Neural cell (in vitro differentiated cells): ENCODE measurements at regions not wholly inside any gene's neighbourhood (a gene's known extent, or its start where the extent isn't known, plus 50 kb on each side); places are given as distances from the start of the nearest gene placed in this dataset.

Experiments used
- H2AFZ ChIP-seq: fragments of 200-600, 300-800 bp; sonication (generic), shearing (Covaris generic); 2 replicates; pipeline ENCODE4 v1.6.0; 2014; ENCODE audit warnings: low read depth, mild to moderate bottlenecking, antibody characterized with exemption, low read length, moderate library complexity
- H3F3A ChIP-seq: fragments of 200-600 bp; shearing (Covaris generic); 2 replicates; pipeline ENCODE4 v1.6.1; 2016; ENCODE audit warnings: mild to moderate bottlenecking, moderate library complexity, mixed read lengths, antibody characterized with exemption, low read length; ENCODE audit not compliant: insufficient read depth, poor library complexity, severe bottlenecking
- H3K27ac ChIP-seq: fragments of 200-600, 300-800 bp; sonication (generic), shearing (Covaris generic); 2 replicates; pipeline ENCODE4 v1.5.1; 2014; ENCODE audit warnings: mild to moderate bottlenecking, low read length, moderate library complexity
- H3K27me3 ChIP-seq: fragments of 300-800, 200-600 bp; sonication (generic), shearing (Covaris generic); 2 replicates; pipeline ENCODE4 v1.6.0; 2014; ENCODE audit warnings: mild to moderate bottlenecking, low read depth, low read length, moderate library complexity; ENCODE audit not compliant: insufficient read depth
- H3K36me3 ChIP-seq: fragments of 300-800, 200-600 bp; sonication (generic), shearing (Covaris generic); 2 replicates; pipeline ENCODE4 v1.5.1; 2014; ENCODE audit warnings: mild to moderate bottlenecking, antibody characterized with exemption, low read length, moderate library complexity; ENCODE audit not compliant: insufficient read depth
- H3K4me2 ChIP-seq: fragments of 300-800, 200-600 bp; sonication (generic), shearing (Covaris generic); 2 replicates; pipeline ENCODE4 v1.6.0; 2014; ENCODE audit warnings: mild to moderate bottlenecking, low read length
- H3K4me3 ChIP-seq: fragments of 300-800, 200-600 bp; sonication (generic), shearing (Covaris generic); 2 replicates; pipeline ENCODE4 v1.5.1; 2014; ENCODE audit warnings: mild to moderate bottlenecking, low read length, moderate library complexity
- H3K79me2 ChIP-seq: fragments of 200-600 bp; shearing (Covaris generic); replicated peaks from 2 replicates; pipeline ENCODE4 v1.6.0; 2014; ENCODE audit warnings: mild to moderate bottlenecking, low read length, moderate library complexity; ENCODE audit not compliant: insufficient read depth
- H3K9ac ChIP-seq: fragments of 300-800, 200-600 bp; sonication (generic), shearing (Covaris generic); 2 replicates; pipeline ENCODE4 v1.6.1; 2016; ENCODE audit warnings: mild to moderate bottlenecking, low read length, mixed read lengths
- H3K9me2 ChIP-seq: fragments of 200-600 bp; shearing (Covaris generic); 2 replicates; pipeline ENCODE4 v1.6.1; 2016; ENCODE audit warnings: mild to moderate bottlenecking, low read length, mixed read lengths; ENCODE audit not compliant: insufficient read depth
- H3K9me3 ChIP-seq: fragments of 200-600, 300-800 bp; sonication (generic), shearing (Covaris generic); 2 replicates; pipeline ENCODE4 v1.6.1; 2016; ENCODE audit warnings: mild to moderate bottlenecking, mixed run types, low read length, moderate library complexity, mixed read lengths
- H4K20me1 ChIP-seq: fragments of 200-600 bp; shearing (Covaris generic); 2 replicates; pipeline ENCODE4 v1.6.1; 2016; ENCODE audit warnings: mild to moderate bottlenecking, mixed run types; ENCODE audit not compliant: insufficient read depth
- EP300 ChIP-seq: fragments of 450-650 bp; conservative IDR thresholded peaks from 2 replicates; pipeline ENCODE4 v1.6.1; 2014; ENCODE audit warnings: antibody characterized with exemption, mild to moderate bottlenecking, moderate library complexity; ENCODE audit not compliant: poor library complexity, severe bottlenecking
- EZH2 ChIP-seq: fragments of 200-600, 300-800 bp; shearing (Covaris generic), sonication (generic); IDR thresholded peaks from 2 replicates; pipeline ENCODE4 v1.6.1; 2014; ENCODE audit warnings: antibody characterized with exemption, low read length, borderline replicate concordance, mild to moderate bottlenecking; ENCODE audit not compliant: insufficient read depth, poor library complexity, severe bottlenecking
- MXI1 ChIP-seq: fragments of 450-650 bp; conservative IDR thresholded peaks from 2 replicates; pipeline ENCODE4 v1.6.1; 2014; ENCODE audit warnings: antibody characterized with exemption, mild to moderate bottlenecking; ENCODE audit not compliant: poor library complexity, severe bottlenecking
- POLR2AphosphoS5 ChIP-seq: IDR thresholded peaks from 2 replicates; pipeline ENCODE4 v1.6.1; 2012
- RAD21 ChIP-seq: fragments of 450-650 bp; conservative IDR thresholded peaks from 2 replicates; pipeline ENCODE4 v1.6.1; 2014; ENCODE audit warnings: antibody characterized with exemption, mild to moderate bottlenecking, moderate library complexity
- SMC3 ChIP-seq: fragments of 450-650 bp; conservative IDR thresholded peaks from 2 replicates; pipeline ENCODE4 v1.6.1; 2014; ENCODE audit warnings: antibody characterized with exemption, mild to moderate bottlenecking, moderate library complexity; ENCODE audit not compliant: poor library complexity
- TAF1 ChIP-seq: IDR thresholded peaks from 2 replicates; pipeline ENCODE4 v1.6.1; 2012; ENCODE audit warnings: low read depth
- TF ChIP-seq, protein P1 (sequence below): fragments of 450-650 bp; IDR thresholded peaks from 2 replicates; pipeline ENCODE4 v1.5.1; 2014; ENCODE audit warnings: antibody characterized with exemption, mild to moderate bottlenecking, moderate library complexity; ENCODE audit not compliant: poor library complexity, severe bottlenecking
- TF ChIP-seq, protein P2 (sequence below): IDR thresholded peaks from 2 replicates; pipeline ENCODE4 v1.6.1; 2012; ENCODE audit warnings: borderline replicate concordance

DNA sequence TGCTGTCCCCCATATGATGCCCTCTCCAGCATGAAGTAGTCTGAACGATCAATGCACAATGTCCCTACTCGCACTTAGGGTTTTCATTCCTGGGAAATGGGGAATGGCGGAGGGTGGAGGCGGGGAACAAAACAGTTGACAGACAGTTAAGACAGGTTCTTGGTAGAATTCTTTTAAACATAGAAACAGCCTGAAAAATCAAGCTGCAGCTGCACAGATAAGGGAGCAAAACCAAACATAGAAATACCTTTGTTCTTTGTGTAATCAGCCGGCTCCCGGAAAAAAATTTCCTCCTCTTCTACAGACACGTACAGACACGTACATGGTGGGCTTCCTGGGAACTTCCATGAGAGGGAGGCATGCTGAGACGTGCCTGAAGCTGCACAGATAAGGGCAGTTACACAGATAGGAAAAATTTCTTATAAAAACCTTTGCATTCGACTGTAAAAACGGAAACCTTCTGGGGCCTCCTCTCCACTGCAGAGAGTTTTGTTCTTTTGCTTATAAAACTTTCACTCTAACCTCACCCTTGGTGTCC, 662.4 kb upstream of the PTPRD start:
- H3K9ac ChIP-seq, result no peak overlapping the region
- H3K79me2 ChIP-seq, result no peaks in the 10 kb centered on the region
- no peak overlapping the region for H3K27ac ChIP-seq
- TF ChIP-seq, protein P1, sequence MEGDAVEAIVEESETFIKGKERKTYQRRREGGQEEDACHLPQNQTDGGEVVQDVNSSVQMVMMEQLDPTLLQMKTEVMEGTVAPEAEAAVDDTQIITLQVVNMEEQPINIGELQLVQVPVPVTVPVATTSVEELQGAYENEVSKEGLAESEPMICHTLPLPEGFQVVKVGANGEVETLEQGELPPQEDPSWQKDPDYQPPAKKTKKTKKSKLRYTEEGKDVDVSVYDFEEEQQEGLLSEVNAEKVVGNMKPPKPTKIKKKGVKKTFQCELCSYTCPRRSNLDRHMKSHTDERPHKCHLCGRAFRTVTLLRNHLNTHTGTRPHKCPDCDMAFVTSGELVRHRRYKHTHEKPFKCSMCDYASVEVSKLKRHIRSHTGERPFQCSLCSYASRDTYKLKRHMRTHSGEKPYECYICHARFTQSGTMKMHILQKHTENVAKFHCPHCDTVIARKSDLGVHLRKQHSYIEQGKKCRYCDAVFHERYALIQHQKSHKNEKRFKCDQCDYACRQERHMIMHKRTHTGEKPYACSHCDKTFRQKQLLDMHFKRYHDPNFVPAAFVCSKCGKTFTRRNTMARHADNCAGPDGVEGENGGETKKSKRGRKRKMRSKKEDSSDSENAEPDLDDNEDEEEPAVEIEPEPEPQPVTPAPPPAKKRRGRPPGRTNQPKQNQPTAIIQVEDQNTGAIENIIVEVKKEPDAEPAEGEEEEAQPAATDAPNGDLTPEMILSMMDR, result no peak
- no peak for TF ChIP-seq EP300
- TF ChIP-seq RAD21, result no peak
- TF ChIP-seq POLR2AphosphoS5, result no peak
- TF ChIP-seq, protein P2, sequence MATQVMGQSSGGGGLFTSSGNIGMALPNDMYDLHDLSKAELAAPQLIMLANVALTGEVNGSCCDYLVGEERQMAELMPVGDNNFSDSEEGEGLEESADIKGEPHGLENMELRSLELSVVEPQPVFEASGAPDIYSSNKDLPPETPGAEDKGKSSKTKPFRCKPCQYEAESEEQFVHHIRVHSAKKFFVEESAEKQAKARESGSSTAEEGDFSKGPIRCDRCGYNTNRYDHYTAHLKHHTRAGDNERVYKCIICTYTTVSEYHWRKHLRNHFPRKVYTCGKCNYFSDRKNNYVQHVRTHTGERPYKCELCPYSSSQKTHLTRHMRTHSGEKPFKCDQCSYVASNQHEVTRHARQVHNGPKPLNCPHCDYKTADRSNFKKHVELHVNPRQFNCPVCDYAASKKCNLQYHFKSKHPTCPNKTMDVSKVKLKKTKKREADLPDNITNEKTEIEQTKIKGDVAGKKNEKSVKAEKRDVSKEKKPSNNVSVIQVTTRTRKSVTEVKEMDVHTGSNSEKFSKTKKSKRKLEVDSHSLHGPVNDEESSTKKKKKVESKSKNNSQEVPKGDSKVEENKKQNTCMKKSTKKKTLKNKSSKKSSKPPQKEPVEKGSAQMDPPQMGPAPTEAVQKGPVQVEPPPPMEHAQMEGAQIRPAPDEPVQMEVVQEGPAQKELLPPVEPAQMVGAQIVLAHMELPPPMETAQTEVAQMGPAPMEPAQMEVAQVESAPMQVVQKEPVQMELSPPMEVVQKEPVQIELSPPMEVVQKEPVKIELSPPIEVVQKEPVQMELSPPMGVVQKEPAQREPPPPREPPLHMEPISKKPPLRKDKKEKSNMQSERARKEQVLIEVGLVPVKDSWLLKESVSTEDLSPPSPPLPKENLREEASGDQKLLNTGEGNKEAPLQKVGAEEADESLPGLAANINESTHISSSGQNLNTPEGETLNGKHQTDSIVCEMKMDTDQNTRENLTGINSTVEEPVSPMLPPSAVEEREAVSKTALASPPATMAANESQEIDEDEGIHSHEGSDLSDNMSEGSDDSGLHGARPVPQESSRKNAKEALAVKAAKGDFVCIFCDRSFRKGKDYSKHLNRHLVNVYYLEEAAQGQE, result no peak
- H3F3A ChIP-seq, result no peaks in the 10 kb centered on the region
- H4K20me1 ChIP-seq, result no peaks in the 10 kb centered on the region
- H2AFZ ChIP-seq, result no peak overlapping the region
- no peak overlapping the region for H3K4me2 ChIP-seq
- no peaks in the 10 kb centered on the region for H3K9me2 ChIP-seq
- no peaks in the 10 kb centered on the region for H3K27me3 ChIP-seq
- H3K4me3 ChIP-seq, result no peak overlapping the region
- no peaks in the 10 kb centered on the region for H3K36me3 ChIP-seq
- H3K9me3 ChIP-seq, result no peaks in the 10 kb centered on the region

DNA sequence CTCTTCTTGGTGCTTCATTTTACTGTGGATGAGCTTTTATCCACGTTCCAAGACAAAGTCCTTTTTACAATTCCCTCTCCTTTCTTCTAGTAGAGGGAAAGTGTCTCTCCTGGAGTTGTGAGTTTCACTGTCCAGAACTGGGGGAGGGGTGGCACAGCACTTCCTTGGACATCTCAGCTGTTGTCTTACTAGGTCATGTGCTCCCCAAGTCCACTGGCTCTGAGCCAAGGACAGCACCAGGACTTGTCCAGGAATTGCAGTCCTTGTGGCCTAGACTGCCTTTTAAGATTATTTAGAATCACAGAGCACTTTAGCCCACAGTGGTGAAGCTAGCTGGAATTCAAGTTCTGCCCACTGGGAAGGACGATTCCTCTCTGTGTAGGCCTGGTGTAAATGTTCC, 700.2 kb upstream of the PTPRD start:
- Histone ChIP-seq H3K79me2 (no peaks in the 10 kb centered on the region), H2AFZ (no peak overlapping the region), H3K27ac (no peak overlapping the region)

More for the DNA sequence above, 700.2 kb upstream of the PTPRD start:
- no peak overlapping the region for H3K4me2 ChIP-seq
- TF ChIP-seq TAF1 (no peak), RAD21 (no peak), EP300 (no peak), MXI1 (no peak), EZH2 (no peak), POLR2AphosphoS5 (no peak), SMC3 (no peak)
- TF ChIP-seq, protein P2, result no peak
- TF ChIP-seq, protein P1, result no peak
- no peak overlapping the region for H3K9ac ChIP-seq
- no peaks in the 10 kb centered on the region for H3F3A ChIP-seq
- no peak overlapping the region for H3K4me3 ChIP-seq
- H3K36me3 ChIP-seq, result no peaks in the 10 kb centered on the region
- H3K27me3 ChIP-seq, result no peaks in the 10 kb centered on the region
- H4K20me1 ChIP-seq, result no peaks in the 10 kb centered on the region
- peaks cover 2% of the 10 kb centered on the region for H3K9me3 ChIP-seq
- H3K9me2 ChIP-seq, result no peaks in the 10 kb centered on the region
